ENCODE measurements at regions not wholly inside any gene's neighbourhood (a gene's known extent, or its start where the extent isn't known, plus 50 kb on each side); places are given as distances from the start of the nearest gene placed in this dataset.
A peak's percentile ranks its signal among the peaks of the same experiment; 100 is the strongest.
"Not testable (repeated sequence)": the region's sequence is repeated elsewhere in the genome, so short reads cannot be mapped to it uniquely, and the experiment has no call there.

- no peak for DNase-seq
Observed at GRCh38 chrX:78603908-78604307, 55.2 kb downstream of the RTL3 start.

DNA sequence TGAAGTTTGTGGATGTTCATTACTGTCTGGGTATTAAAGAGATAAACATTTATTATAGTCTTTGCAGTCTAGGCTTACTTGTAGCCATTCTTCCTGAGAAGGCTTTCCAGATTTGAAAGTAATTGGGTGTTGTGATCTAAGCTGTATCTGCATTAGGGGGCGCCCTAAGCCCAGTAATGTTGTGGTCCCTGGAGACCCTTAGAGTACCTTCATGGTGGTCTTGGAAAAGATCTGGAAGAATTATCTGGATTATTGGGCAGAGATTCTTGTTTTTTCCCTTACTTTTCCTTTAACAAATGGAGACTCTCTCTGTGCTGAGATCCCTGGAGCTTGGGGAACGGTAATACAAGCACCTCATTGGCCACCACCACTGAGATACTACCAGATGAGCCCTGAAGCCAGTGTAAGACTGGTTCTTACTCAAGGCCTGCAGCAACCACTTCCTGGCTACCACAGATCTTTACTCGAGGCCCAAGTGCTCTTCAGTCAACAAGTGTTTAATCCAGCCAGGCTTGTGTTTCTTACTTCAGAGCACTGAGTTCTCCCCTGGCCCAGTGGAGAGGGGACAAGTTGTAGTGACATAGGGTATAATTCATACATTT, 63.1 kb downstream of the RTL3 start:
- no peak for DNase-seq

GRCh38 chrX:78593701-78594100, 65.4 kb downstream of the RTL3 start:
- no peak for DNase-seq

GRCh38 chrX:78592030-78592429, 67.1 kb downstream of the RTL3 start:
- no peak for DNase-seq

- no peak for DNase-seq
Observed at GRCh38 chrX:78574306-78574705, 84.8 kb downstream of the RTL3 start.

DNA sequence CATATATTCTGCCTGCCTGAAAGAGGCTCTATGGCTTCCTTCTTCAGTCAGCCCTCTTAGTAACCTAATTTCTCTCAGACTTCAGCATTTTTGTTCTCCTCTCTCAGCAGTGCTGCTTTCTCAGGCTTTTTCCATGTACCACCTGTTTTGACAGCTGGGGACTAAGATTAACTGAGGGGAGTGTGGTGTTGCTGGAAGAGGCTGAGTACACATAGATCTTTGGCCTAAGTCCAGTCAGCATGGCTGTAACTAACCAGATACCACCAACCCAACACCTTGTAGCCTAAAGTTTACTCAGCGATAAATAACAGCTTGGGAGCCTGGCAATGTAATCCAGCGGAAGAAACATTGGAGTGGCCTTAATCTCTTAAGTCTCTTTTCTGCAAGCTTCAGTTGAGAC, 85.5 kb downstream of the RTL3 start:
- DNase-seq, result peak in 1 of 58 donors; percentile 0

DNA sequence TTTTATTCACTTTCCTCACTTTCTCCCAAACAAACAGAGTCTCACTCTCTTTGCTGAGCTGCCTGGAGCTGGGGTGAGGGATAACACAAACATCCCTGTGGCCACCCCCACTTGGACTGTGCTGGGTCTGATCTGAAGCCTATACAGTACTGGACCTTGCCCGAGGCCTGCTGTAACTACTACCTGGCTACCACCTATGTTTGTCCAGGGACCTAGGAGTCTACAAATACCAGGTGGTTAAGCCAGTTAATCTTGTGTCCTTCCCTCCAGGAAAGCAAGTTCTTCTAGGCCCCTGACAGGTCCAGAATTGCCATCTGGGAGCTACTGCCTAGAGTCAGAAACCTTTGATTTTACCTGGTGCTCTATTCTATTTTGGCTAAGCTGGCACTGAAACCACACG, 87.3 kb downstream of the RTL3 start:
- DNase-seq, result no peak

- DNase-seq, result no peak
Observed at GRCh38 chrX:78555401-78555980, 103.6 kb downstream of the RTL3 start.

- DNase-seq, result not testable (repeated sequence)
Observed at GRCh38 chrX:78552628-78553027, 106.5 kb downstream of the RTL3 start.

GRCh38 chrX:78548012-78548411, 111.1 kb downstream of the RTL3 start:
- DNase-seq, result no peak

DNA sequence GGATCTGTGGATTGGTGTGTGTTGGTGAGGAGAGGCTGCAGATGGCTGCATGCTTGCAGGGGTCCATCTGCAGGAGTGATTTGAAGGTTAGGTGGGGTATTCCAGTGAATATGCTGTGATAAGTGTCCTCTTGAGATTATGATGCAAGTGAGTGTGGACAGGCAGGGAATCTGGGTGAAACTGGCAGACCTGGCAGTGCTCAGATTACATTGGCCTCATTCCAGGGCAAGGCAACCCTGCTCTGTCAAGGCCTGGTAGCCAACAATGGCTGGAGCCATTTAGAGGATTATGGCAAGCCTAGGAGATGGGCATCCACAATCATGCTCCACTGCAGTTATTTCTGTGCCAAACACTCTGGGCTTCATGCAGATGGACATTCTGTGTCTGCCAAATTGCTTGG, 113.9 kb downstream of the RTL3 start:
- no peak for DNase-seq

- DNase-seq, result no peak
Observed at GRCh38 chrX:78543281-78543680, 115.8 kb downstream of the RTL3 start.

DNA sequence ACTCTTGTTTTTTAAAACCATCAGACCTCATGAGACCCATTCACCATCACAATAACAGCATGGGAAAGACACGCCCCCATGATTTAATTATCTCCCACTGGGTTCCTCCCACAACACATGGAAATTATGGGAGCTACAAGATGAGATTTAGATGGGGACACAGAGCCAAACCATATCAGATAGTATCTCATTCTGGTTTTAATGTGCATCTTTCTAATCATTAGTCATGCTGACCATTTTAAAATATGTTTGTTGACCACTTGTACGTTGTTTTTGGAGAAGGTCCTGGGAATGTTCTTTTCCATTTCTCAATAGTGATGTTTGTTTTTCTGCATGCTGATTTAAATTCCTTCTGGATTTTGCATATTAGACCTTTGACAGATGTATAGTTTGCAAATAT, 119.0 kb downstream of the RTL3 start:
- DNase-seq, result no peak

- DNase-seq, result no peak
Observed at GRCh38 chrX:78534221-78534620, 124.9 kb downstream of the RTL3 start.

GRCh38 chrX:78532363-78532762, 126.8 kb downstream of the RTL3 start:
- no peak for DNase-seq

- no peak for DNase-seq
Observed at GRCh38 chrX:78527818-78528217, 131.3 kb downstream of the RTL3 start.

GRCh38 chrX:78527263-78527662, 131.9 kb downstream of the RTL3 start:
- DNase-seq, result no peak

DNA sequence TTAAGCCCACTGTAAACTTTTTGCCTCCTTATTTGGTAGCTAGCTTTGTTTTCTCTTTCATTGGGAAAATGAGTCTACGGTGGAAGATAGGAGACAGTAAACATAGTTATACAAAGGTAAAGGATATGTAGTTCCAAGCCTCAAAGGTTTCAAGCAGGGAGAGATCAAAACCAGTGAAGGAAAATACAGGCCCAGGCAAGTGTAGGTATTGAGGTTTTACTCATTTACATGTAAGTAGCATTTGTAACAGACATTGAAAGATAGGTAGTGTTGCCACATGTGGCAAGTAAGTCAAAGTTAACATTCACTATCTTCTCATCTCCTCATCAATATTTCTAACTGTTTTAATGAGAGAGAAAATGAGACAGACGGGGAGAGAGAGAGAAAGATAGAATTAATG, 136.5 kb downstream of the RTL3 start:
- DNase-seq, result no peak

DNA sequence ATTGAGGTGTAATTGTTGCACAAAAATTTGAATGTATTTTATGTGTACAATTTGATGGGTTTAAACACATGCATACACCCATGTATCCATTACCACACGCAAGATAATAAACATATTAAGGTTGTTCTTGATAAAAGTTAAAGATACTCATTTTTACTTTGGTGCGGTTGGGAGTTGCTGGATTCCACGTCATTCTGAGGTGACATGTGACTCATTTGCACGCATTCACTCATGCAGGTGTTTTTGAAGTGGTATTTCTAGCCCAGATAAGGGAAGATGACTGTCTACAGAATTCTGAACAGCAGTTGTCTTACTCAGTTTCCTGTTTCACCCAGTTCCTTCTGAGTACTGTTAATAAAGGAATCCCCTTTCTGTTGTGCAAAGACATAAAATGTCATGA, 142.0 kb downstream of the RTL3 start:
- no peak for DNase-seq

DNA sequence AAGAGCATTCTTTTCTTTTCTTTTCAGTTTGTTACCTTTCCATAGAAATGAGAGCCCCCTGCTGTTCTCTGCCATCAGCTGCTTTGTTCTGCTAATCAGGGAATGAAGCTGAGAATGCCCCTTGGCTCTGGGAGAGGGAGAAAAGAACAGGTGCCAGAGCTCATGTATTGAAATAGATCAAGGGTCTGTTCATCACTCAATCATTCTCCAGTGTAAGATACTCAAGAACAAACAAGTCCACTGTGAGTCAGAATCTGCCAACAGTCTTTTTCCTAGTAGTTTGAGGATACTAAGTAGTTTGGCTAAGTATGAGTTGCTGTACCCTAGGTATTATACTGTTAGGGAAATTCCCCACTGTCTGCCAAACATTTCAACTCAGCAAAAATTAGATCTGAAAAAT, 144.3 kb downstream of the RTL3 start:
- peak in 1 of 58 donors; percentile 0 for DNase-seq

- no peak for DNase-seq
Observed at GRCh38 chrX:78513971-78514738, 145.0 kb downstream of the RTL3 start.

DNA sequence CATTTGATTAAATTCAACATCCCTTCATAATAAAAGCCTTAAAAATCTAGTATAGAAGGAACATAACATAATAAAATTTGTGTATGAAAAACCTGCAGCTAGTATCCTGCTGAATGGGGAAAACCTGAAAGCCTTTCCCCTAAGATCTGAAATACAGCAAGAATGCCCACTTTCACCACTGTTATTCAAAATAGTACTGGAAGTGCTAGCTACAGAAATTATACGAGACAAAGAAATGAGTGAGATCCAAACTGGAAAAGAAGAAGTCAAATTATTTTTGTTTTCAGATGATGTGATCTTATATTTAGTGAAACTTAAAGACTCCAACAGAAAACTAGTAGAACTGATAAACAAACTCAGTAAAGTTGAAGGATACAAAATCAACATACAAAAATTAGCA, 152.9 kb downstream of the RTL3 start:
- DNase-seq, result no peak

DNA sequence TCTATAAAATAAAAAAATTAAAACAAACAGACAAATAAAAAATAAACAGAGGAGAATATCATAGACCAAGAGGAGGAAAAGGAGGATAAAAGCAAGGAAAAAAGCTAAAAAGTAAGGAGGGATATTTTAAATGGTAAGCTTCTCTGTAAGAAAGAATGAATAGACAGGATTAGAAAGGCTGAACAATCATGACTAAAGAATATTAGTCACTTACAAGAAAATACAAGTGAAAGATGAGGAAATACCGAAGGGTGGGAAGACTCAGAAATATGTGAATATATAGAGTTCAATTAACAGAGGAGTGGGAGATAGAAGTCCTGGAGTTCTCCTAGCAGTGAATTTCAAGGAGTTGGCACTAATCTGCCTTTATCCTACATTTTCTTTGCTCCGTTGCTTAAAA, 162.6 kb downstream of the RTL3 start:
- DNase-seq, result no peak
